HepG2 (cell line): ENCODE measurements at regions not wholly inside any gene's neighbourhood (a gene's known extent, or its start where the extent isn't known, plus 50 kb on each side); places are given as distances from the start of the nearest gene placed in this dataset.

ENCODE experiments used
- ARHGAP35 ChIP-seq: sonication (generic); formaldehyde crosslinking; IDR thresholded peaks from 2 replicates; pipeline ENCODE4 v1.9.0; 2022; ENCODE audit warnings: mild to moderate bottlenecking, inconsistent platforms, moderate library complexity, missing genetic modification reagents, borderline replicate concordance
- CREM ChIP-seq, 2 experiments: sonication (generic) in 1 of 2; formaldehyde crosslinking in 1 of 2; IDR thresholded peaks; 2 replicates each; pipeline versions ENCODE4 v1.4.0 to v1.6.1; 2016 to 2020; ENCODE audit warnings: antibody characterized with exemption in 1 of 2, mild to moderate bottlenecking in 1 of 2, missing genetic modification reagents in 1 of 2
- GATAD1 ChIP-seq: IDR thresholded peaks from 2 replicates; pipeline ENCODE4 v1.6.1; 2016; ENCODE audit warnings: missing genetic modification reagents, missing compliant biosample characterization
- NR2C2 ChIP-seq: sonication (generic); formaldehyde crosslinking; IDR thresholded peaks from 2 replicates; pipeline ENCODE4 v1.4.0; 2020; ENCODE audit warnings: missing genetic modification reagents, mild to moderate bottlenecking, moderate library complexity, borderline replicate concordance
- RAD21 ChIP-seq: fragments of 450-650 bp; formaldehyde crosslinking; IDR thresholded peaks from 2 replicates; pipeline ENCODE4 v1.5.0; 2020; ENCODE audit warnings: mild to moderate bottlenecking
- RARA ChIP-seq: IDR thresholded peaks from 2 replicates; pipeline ENCODE4 v1.6.1; 2016; ENCODE audit warnings: missing genetic modification reagents, missing compliant biosample characterization
- SIX1 ChIP-seq: sonication (generic); formaldehyde crosslinking; IDR thresholded peaks from 2 replicates; pipeline ENCODE4 v1.4.0; 2020; ENCODE audit warnings: missing genetic modification reagents, borderline replicate concordance
- SOX6 ChIP-seq, 2 experiments: fragments of 450-650 bp in 1 of 2; sonication (generic) in 1 of 2; formaldehyde crosslinking in 1 of 2; IDR thresholded peaks; 2 replicates each; pipeline versions ENCODE4 v1.4.0 to v1.6.1; 2017 to 2020; ENCODE audit warnings: antibody characterized with exemption in 1 of 2, mild to moderate bottlenecking in 1 of 2, missing genetic modification reagents in 1 of 2
- SSRP1 ChIP-seq: IDR thresholded peaks from 2 replicates; pipeline ENCODE4 v1.6.1; 2016; ENCODE audit warnings: control low read depth
- TBX2 ChIP-seq: sonication (generic); formaldehyde crosslinking; IDR thresholded peaks from 2 replicates; pipeline ENCODE4 v1.5.0; 2020; ENCODE audit warnings: missing genetic modification reagents, mild to moderate bottlenecking, borderline replicate concordance
- ZNF205 ChIP-seq: IDR thresholded peaks from 2 replicates; pipeline ENCODE4 v1.6.1; 2018; ENCODE audit warnings: missing biosample characterization, missing genetic modification reagents
- ZNF570 ChIP-seq: sonication (generic); formaldehyde crosslinking; IDR thresholded peaks from 2 replicates; pipeline ENCODE4 v1.4.0; 2020; ENCODE audit warnings: mild to moderate bottlenecking, missing genetic modification reagents, borderline replicate concordance
- TF ChIP-seq, protein P1 (sequence below): sonication (generic); formaldehyde crosslinking; IDR thresholded peaks from 2 replicates; pipeline ENCODE4 v1.4.0; 2020; ENCODE audit warnings: missing genetic modification reagents
- TF ChIP-seq, protein P2 (sequence below): sonication (generic); formaldehyde crosslinking; IDR thresholded peaks from 2 replicates; pipeline ENCODE4 v1.4.0; 2020; ENCODE audit warnings: mild to moderate bottlenecking, missing genetic modification reagents, borderline replicate concordance
- TF ChIP-seq, protein P3 (sequence below): sonication (generic); formaldehyde crosslinking; IDR thresholded peaks from 2 replicates; pipeline ENCODE4 v1.5.0; 2020; ENCODE audit warnings: mild to moderate bottlenecking, missing genetic modification reagents
- TF ChIP-seq, protein P4 (sequence below): sonication (generic); formaldehyde crosslinking; conservative IDR thresholded peaks from 2 replicates; pipeline ENCODE4 v1.8.0; 2022; ENCODE audit warnings: mild to moderate bottlenecking, moderate library complexity, missing genetic modification reagents
- TF ChIP-seq, protein P5 (sequence below): IDR thresholded peaks from 2 replicates; pipeline ENCODE4 v1.6.1; 2012; ENCODE audit warnings: inconsistent platforms

DNA sequence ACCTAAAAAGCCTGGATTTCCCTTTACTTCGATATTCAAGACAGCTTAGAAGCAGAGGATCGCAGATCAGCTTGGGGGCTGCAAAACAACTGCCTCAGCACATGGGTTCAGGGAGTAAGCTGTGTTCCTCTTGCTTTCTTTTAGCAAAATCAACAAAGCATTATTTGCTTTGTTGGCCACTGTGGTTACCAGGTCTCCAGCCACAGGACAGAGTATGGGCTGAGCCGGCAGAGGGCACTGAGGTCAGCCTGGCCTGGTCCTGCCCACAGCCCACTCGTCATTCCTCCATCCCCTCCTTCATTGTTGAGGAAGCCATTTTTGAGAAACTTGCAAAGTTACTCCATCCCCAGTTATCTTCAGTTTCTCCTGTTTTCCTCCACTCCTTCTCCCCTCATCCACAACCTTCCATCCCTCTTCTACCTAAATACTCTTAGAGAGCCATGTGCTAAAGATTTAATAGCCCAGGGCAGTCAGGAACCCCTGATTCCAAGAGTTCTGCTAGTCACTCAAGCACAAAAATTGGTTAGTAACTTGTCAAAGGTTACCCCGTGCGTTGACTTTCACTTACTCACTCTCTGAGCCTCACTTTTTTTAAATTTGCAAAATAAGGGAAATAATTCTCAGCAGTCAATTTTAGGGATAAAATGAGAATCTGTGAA, 60.0 kb upstream of the HES1 start (continued):
- TF ChIP-seq, protein P1, sequence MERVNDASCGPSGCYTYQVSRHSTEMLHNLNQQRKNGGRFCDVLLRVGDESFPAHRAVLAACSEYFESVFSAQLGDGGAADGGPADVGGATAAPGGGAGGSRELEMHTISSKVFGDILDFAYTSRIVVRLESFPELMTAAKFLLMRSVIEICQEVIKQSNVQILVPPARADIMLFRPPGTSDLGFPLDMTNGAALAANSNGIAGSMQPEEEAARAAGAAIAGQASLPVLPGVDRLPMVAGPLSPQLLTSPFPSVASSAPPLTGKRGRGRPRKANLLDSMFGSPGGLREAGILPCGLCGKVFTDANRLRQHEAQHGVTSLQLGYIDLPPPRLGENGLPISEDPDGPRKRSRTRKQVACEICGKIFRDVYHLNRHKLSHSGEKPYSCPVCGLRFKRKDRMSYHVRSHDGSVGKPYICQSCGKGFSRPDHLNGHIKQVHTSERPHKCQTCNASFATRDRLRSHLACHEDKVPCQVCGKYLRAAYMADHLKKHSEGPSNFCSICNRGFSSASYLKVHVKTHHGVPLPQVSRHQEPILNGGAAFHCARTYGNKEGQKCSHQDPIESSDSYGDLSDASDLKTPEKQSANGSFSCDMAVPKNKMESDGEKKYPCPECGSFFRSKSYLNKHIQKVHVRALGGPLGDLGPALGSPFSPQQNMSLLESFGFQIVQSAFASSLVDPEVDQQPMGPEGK (CRISPR knock-in tag), result peak; percentile 69
- peak; percentile 20; the same call in 1 of the 2 replicates for TF ChIP-seq SIX1
- peak; percentile 89 for TF ChIP-seq RARA (CRISPR knock-in tag)
- TF ChIP-seq RAD21 (CRISPR knock-in tag), result peak; percentile 61; the same call in 1 of the 2 replicates
- TF ChIP-seq, protein P2, sequence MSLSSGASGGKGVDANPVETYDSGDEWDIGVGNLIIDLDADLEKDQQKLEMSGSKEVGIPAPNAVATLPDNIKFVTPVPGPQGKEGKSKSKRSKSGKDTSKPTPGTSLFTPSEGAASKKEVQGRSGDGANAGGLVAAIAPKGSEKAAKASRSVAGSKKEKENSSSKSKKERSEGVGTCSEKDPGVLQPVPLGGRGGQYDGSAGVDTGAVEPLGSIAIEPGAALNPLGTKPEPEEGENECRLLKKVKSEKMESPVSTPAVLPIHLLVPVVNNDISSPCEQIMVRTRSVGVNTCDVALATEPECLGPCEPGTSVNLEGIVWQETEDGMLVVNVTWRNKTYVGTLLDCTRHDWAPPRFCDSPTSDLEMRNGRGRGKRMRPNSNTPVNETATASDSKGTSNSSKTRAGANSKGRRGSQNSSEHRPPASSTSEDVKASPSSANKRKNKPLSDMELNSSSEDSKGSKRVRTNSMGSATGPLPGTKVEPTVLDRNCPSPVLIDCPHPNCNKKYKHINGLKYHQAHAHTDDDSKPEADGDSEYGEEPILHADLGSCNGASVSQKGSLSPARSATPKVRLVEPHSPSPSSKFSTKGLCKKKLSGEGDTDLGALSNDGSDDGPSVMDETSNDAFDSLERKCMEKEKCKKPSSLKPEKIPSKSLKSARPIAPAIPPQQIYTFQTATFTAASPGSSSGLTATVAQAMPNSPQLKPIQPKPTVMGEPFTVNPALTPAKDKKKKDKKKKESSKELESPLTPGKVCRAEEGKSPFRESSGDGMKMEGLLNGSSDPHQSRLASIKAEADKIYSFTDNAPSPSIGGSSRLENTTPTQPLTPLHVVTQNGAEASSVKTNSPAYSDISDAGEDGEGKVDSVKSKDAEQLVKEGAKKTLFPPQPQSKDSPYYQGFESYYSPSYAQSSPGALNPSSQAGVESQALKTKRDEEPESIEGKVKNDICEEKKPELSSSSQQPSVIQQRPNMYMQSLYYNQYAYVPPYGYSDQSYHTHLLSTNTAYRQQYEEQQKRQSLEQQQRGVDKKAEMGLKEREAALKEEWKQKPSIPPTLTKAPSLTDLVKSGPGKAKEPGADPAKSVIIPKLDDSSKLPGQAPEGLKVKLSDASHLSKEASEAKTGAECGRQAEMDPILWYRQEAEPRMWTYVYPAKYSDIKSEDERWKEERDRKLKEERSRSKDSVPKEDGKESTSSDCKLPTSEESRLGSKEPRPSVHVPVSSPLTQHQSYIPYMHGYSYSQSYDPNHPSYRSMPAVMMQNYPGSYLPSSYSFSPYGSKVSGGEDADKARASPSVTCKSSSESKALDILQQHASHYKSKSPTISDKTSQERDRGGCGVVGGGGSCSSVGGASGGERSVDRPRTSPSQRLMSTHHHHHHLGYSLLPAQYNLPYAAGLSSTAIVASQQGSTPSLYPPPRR (CRISPR knock-in tag), result peak; percentile 89
- TF ChIP-seq SSRP1 (CRISPR knock-in tag), result peak; percentile 55; the same call in 1 of the 2 replicates
- peak; percentile 54 for TF ChIP-seq NR2C2 (CRISPR knock-in tag)
- TF ChIP-seq SOX6 (IDR thresholded peaks at IDR 0.05), result no peak
- peak; percentile 83 for TF ChIP-seq SOX6 (CRISPR knock-in tag; IDR thresholded peaks at IDR 0.05)
- peak; percentile 45; the same call in 1 of the 2 replicates for TF ChIP-seq CREM (IDR thresholded peaks at IDR 0.05)
- no peak for TF ChIP-seq CREM (CRISPR knock-in tag; IDR thresholded peaks at IDR 0.05)
- TF ChIP-seq, protein P3, sequence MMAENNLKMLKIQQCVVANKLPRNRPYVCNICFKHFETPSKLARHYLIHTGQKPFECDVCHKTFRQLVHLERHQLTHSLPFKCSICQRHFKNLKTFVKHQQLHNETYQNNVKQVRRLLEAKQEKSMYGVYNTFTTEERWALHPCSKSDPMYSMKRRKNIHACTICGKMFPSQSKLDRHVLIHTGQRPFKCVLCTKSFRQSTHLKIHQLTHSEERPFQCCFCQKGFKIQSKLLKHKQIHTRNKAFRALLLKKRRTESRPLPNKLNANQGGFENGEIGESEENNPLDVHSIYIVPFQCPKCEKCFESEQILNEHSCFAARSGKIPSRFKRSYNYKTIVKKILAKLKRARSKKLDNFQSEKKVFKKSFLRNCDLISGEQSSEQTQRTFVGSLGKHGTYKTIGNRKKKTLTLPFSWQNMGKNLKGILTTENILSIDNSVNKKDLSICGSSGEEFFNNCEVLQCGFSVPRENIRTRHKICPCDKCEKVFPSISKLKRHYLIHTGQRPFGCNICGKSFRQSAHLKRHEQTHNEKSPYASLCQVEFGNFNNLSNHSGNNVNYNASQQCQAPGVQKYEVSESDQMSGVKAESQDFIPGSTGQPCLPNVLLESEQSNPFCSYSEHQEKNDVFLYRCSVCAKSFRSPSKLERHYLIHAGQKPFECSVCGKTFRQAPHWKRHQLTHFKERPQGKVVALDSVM, result 0 out of 2 replicates have a peak, but pooled peaks have one; percentile 34
- TF ChIP-seq ZNF205 (CRISPR knock-in tag), result 0 out of 2 replicates have a peak, but pooled peaks have one; percentile 40
- TF ChIP-seq ARHGAP35, result no peak
- TF ChIP-seq GATAD1 (CRISPR knock-in tag), result peak; percentile 25; the same call in 1 of the 2 replicates
- TF ChIP-seq, protein P4, sequence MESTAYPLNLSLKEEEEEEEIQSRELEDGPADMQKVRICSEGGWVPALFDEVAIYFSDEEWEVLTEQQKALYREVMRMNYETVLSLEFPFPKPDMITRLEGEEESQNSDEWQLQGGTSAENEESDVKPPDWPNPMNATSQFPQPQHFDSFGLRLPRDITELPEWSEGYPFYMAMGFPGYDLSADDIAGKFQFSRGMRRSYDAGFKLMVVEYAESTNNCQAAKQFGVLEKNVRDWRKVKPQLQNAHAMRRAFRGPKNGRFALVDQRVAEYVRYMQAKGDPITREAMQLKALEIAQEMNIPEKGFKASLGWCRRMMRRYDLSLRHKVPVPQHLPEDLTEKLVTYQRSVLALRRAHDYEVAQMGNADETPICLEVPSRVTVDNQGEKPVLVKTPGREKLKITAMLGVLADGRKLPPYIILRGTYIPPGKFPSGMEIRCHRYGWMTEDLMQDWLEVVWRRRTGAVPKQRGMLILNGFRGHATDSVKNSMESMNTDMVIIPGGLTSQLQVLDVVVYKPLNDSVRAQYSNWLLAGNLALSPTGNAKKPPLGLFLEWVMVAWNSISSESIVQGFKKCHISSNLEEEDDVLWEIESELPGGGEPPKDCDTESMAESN, result 0 out of 2 replicates have a peak, but pooled peaks have one; percentile 23
- TF ChIP-seq, protein P5, sequence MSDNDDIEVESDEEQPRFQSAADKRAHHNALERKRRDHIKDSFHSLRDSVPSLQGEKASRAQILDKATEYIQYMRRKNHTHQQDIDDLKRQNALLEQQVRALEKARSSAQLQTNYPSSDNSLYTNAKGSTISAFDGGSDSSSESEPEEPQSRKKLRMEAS, result peak; percentile 67
- TF ChIP-seq TBX2 (CRISPR knock-in tag), result peak; percentile 78; the same call in 1 of the 2 replicates
- TF ChIP-seq ZNF570 (CRISPR knock-in tag), result no peak
